WTC11 (cell line): ENCODE measurements at regions not wholly inside any gene's neighbourhood (a gene's known extent, or its start where the extent isn't known, plus 50 kb on each side); places are given as distances from the start of the nearest gene placed in this dataset.

Experiments used
- ATAC-seq: fragments of 200-7000 bp; cut with Tn5 transposase; 2 replicates; pipeline ENCODE4 v1.10.0; 2021; ENCODE audit warnings: mild to moderate bottlenecking, moderate library complexity
- CTCF ChIA-PET: fragments of 300-600 bp; sonication (Branson Sonifier 250); formaldehyde crosslinking; loops from one replicate; lab custom pipeline; 2021; ENCODE audit warnings: antibody characterized with exemption; lab: Charles Lee
- POLR2A ChIA-PET: fragments of 350-600 bp; sonication (Branson Sonifier 250); formaldehyde crosslinking; loops from one replicate; lab custom pipeline; 2021; ENCODE audit warnings: antibody characterized with exemption; lab: Charles Lee
- DNase-seq: peaks from one replicate; pipeline ENCODE4 v3.0.0; 2021; ENCODE audit warnings: low spot score
- H3K27ac Mint-ChIP-seq: 2 replicates; pipeline ENCODE4 v1.8.0; 2021; ENCODE audit warnings: mixed read lengths
- H3K27me3 Mint-ChIP-seq: 2 replicates; pipeline ENCODE4 v1.8.0; 2021; ENCODE audit warnings: low read depth, mild to moderate bottlenecking, moderate library complexity, mixed read lengths
- H3K36me3 Mint-ChIP-seq: 2 replicates; pipeline ENCODE4 v1.8.0; 2021; ENCODE audit warnings: mixed read lengths
- H3K4me1 Mint-ChIP-seq: 2 replicates; pipeline ENCODE4 v1.8.0; 2022; ENCODE audit warnings: mixed read lengths
- H3K4me3 Mint-ChIP-seq: 2 replicates; pipeline ENCODE4 v1.8.0; 2021; ENCODE audit warnings: mild to moderate bottlenecking, moderate library complexity, mixed read lengths
- H3K9me3 Mint-ChIP-seq: 2 replicates; pipeline ENCODE4 v1.8.0; 2021; ENCODE audit warnings: mixed read lengths
- GTF2I ChIP-seq: fragments of 250-450 bp; sonication (Bioruptor Pico); conservative IDR thresholded peaks from 2 replicates; pipeline ENCODE4 v1.4.0; 2021; ENCODE audit warnings: mild to moderate bottlenecking
- KAT7 ChIP-seq: sonication (generic); formaldehyde crosslinking; IDR thresholded peaks from 2 replicates; pipeline ENCODE4 v1.8.1; 2023; ENCODE audit warnings: missing genetic modification reagents, mild to moderate bottlenecking, borderline replicate concordance
- TCF7 ChIP-seq: sonication (generic); formaldehyde crosslinking; IDR thresholded peaks from 2 replicates; pipeline ENCODE4 v1.8.0; 2022; ENCODE audit warnings: mild to moderate bottlenecking, low read depth, missing genetic modification reagents, moderate library complexity
- TP53 ChIP-seq: sonication (generic); formaldehyde crosslinking; IDR thresholded peaks from 2 replicates; pipeline ENCODE4 v1.8.1; 2023; ENCODE audit warnings: mild to moderate bottlenecking, missing genetic modification reagents
- ZNF138 ChIP-seq: sonication (generic); formaldehyde crosslinking; conservative IDR thresholded peaks from 2 replicates; pipeline ENCODE4 v1.8.1; 2022; ENCODE audit warnings: mild to moderate bottlenecking, moderate library complexity, missing genetic modification reagents
- ZNF219 ChIP-seq: sonication (generic); formaldehyde crosslinking; IDR thresholded peaks from 2 replicates; pipeline ENCODE4 v1.8.0; 2023; ENCODE audit warnings: missing genetic modification reagents, mild to moderate bottlenecking, borderline replicate concordance
- ZNF232 ChIP-seq: sonication (generic); formaldehyde crosslinking; IDR thresholded peaks from 2 replicates; pipeline ENCODE4 v1.8.0; 2022; ENCODE audit warnings: mild to moderate bottlenecking, missing genetic modification reagents
- TF ChIP-seq, protein P1 (sequence below): fragments of 250-450 bp; sonication (Bioruptor Pico); conservative IDR thresholded peaks from 2 replicates; pipeline ENCODE4 v1.9.0; 2021; ENCODE audit warnings: mild to moderate bottlenecking
- TF ChIP-seq, protein P2 (sequence below): sonication (generic); formaldehyde crosslinking; IDR thresholded peaks from 2 replicates; pipeline ENCODE4 v1.8.0; 2023; ENCODE audit warnings: missing genetic modification reagents, mild to moderate bottlenecking, borderline replicate concordance
- TF ChIP-seq, protein P3 (sequence below): fragments of 250-450 bp; sonication (Bioruptor Pico); IDR thresholded peaks from 2 replicates; pipeline ENCODE4 v1.9.0; 2021; ENCODE audit warnings: mild to moderate bottlenecking
- TF ChIP-seq, protein P4 (sequence below): sonication (generic); formaldehyde crosslinking; IDR thresholded peaks from 2 replicates; pipeline ENCODE4 v1.8.1; 2023; ENCODE audit warnings: mild to moderate bottlenecking, missing genetic modification reagents, borderline replicate concordance
- TF ChIP-seq, protein P5 (sequence below): sonication (generic); formaldehyde crosslinking; IDR thresholded peaks from 2 replicates; pipeline ENCODE4 v1.8.1; 2023; ENCODE audit warnings: mild to moderate bottlenecking, missing genetic modification reagents, moderate library complexity
- TF ChIP-seq, protein P6 (sequence below): sonication (generic); formaldehyde crosslinking; conservative IDR thresholded peaks from 2 replicates; pipeline ENCODE4 v1.8.1; 2023; ENCODE audit warnings: mild to moderate bottlenecking, low read depth, missing genetic modification reagents, moderate library complexity

DNA sequence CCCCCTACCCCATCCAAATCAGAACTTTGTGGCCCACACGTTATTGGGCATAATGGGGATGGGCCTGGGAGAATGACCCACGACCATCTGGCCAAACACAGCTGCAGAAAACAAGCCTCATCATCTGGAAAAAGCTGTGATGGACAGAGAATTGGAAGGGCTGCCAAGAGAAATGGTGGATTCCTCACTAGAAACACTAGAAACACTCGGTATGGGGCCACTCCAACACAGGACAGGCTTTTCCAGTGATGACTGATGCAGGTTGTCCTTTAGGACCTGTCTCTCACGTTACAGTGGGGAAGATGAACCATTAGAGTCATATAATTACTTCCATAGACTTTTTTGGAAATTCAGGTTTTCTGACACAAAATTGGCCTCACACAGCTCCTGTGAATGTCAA, 172.4 kb upstream of the TARS1 start (continued):
- TF ChIP-seq, protein P1, sequence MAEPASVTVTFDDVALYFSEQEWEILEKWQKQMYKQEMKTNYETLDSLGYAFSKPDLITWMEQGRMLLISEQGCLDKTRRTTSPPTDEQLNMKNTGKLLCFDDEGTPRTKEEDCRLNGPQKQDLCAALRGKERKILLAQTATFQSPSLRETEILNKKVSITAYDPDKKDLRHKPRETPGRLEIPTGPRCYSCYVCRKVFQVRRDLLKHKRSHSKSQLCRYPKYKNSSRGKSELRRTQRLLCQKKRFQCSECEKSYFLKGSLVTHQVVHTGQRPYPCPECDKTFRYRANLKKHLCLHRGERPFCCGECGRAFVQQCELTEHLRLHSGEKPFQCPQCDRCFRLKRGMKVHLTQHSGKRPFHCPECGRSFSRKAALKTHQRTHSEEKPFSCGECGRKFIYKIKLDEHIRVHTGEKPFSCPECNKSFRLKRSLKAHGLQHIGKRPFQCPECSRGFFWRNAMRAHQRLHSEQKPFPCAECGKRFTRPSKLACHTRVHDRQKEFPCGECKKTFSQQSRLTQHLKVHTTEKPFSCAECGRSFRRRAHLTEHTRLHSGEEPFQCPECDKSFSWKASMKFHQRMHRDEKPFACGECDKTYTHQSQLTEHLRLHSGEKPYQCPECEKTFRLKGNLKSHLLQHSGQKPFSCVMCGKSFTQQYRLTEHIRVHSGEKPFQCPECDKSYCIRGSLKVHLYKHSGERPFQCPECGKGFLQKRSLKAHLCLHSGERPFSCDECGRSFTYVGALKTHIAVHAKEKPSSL (CRISPR knock-in tag): no peak
- TF ChIP-seq TP53 (CRISPR knock-in tag) (no peak), KAT7 (no peak), ZNF219 (CRISPR knock-in tag) (no peak)
- TF ChIP-seq, protein P2, sequence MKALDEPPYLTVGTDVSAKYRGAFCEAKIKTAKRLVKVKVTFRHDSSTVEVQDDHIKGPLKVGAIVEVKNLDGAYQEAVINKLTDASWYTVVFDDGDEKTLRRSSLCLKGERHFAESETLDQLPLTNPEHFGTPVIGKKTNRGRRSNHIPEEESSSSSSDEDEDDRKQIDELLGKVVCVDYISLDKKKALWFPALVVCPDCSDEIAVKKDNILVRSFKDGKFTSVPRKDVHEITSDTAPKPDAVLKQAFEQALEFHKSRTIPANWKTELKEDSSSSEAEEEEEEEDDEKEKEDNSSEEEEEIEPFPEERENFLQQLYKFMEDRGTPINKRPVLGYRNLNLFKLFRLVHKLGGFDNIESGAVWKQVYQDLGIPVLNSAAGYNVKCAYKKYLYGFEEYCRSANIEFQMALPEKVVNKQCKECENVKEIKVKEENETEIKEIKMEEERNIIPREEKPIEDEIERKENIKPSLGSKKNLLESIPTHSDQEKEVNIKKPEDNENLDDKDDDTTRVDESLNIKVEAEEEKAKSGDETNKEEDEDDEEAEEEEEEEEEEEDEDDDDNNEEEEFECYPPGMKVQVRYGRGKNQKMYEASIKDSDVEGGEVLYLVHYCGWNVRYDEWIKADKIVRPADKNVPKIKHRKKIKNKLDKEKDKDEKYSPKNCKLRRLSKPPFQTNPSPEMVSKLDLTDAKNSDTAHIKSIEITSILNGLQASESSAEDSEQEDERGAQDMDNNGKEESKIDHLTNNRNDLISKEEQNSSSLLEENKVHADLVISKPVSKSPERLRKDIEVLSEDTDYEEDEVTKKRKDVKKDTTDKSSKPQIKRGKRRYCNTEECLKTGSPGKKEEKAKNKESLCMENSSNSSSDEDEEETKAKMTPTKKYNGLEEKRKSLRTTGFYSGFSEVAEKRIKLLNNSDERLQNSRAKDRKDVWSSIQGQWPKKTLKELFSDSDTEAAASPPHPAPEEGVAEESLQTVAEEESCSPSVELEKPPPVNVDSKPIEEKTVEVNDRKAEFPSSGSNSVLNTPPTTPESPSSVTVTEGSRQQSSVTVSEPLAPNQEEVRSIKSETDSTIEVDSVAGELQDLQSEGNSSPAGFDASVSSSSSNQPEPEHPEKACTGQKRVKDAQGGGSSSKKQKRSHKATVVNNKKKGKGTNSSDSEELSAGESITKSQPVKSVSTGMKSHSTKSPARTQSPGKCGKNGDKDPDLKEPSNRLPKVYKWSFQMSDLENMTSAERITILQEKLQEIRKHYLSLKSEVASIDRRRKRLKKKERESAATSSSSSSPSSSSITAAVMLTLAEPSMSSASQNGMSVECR (CRISPR knock-in tag): no peak
- TF ChIP-seq, protein P3, sequence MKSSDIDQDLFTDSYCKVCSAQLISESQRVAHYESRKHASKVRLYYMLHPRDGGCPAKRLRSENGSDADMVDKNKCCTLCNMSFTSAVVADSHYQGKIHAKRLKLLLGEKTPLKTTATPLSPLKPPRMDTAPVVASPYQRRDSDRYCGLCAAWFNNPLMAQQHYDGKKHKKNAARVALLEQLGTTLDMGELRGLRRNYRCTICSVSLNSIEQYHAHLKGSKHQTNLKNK (CRISPR knock-in tag): no peak

DNA sequence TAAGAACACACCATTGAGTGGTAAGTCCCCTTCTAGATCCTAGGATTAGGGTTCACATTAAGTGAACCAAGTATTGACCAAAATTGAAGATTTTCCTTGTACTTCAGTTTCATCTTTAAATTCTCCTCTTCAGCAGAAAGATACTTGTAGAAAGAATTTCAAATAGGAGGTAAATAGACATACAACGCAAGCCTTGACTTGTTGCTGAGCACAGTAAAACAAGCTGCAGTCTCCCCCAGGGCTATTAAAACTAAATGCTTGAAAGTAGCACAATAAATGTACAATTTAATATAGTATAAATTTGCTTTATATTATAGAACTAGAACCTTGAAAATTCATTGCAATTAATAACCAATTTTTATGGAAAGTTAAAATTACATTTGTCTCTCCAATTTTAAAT, 170.1 kb upstream of the TARS1 start:
- ATAC-seq: no peak
- CTCF ChIA-PET: interaction anchor here (0.6 kb wide), 1 partner anchor 149 kb away, joined by 3 read pairs; no protein-coding TSS in a partner anchor
- Mint-ChIP-seq H3K4me3 (no peak overlapping the region), H3K27me3 (no peaks in the 10 kb centered on the region; the same call in none of the 2 replicates), H3K9me3 (no peaks in the 10 kb centered on the region), H3K4me1 (no peaks in the 10 kb centered on the region), H3K27ac (no peak overlapping the region), H3K36me3 (no peaks in the 10 kb centered on the region)
- POLR2A ChIA-PET: no interaction called here
- no peak for DNase-seq
- TF ChIP-seq KAT7 (no peak), TCF7 (CRISPR knock-in tag) (no peak), GTF2I (no peak), ZNF232 (CRISPR knock-in tag) (no peak), ZNF138 (CRISPR knock-in tag) (no peak)
- TF ChIP-seq, protein P4, sequence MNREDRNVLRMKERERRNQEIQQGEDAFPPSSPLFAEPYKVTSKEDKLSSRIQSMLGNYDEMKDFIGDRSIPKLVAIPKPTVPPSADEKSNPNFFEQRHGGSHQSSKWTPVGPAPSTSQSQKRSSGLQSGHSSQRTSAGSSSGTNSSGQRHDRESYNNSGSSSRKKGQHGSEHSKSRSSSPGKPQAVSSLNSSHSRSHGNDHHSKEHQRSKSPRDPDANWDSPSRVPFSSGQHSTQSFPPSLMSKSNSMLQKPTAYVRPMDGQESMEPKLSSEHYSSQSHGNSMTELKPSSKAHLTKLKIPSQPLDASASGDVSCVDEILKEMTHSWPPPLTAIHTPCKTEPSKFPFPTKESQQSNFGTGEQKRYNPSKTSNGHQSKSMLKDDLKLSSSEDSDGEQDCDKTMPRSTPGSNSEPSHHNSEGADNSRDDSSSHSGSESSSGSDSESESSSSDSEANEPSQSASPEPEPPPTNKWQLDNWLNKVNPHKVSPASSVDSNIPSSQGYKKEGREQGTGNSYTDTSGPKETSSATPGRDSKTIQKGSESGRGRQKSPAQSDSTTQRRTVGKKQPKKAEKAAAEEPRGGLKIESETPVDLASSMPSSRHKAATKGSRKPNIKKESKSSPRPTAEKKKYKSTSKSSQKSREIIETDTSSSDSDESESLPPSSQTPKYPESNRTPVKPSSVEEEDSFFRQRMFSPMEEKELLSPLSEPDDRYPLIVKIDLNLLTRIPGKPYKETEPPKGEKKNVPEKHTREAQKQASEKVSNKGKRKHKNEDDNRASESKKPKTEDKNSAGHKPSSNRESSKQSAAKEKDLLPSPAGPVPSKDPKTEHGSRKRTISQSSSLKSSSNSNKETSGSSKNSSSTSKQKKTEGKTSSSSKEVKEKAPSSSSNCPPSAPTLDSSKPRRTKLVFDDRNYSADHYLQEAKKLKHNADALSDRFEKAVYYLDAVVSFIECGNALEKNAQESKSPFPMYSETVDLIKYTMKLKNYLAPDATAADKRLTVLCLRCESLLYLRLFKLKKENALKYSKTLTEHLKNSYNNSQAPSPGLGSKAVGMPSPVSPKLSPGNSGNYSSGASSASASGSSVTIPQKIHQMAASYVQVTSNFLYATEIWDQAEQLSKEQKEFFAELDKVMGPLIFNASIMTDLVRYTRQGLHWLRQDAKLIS (CRISPR knock-in tag): no peak
- TF ChIP-seq, protein P5, sequence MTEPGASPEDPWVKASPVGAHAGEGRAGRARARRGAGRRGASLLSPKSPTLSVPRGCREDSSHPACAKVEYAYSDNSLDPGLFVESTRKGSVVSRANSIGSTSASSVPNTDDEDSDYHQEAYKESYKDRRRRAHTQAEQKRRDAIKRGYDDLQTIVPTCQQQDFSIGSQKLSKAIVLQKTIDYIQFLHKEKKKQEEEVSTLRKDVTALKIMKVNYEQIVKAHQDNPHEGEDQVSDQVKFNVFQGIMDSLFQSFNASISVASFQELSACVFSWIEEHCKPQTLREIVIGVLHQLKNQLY (CRISPR knock-in tag): no peak
- TF ChIP-seq, protein P6, sequence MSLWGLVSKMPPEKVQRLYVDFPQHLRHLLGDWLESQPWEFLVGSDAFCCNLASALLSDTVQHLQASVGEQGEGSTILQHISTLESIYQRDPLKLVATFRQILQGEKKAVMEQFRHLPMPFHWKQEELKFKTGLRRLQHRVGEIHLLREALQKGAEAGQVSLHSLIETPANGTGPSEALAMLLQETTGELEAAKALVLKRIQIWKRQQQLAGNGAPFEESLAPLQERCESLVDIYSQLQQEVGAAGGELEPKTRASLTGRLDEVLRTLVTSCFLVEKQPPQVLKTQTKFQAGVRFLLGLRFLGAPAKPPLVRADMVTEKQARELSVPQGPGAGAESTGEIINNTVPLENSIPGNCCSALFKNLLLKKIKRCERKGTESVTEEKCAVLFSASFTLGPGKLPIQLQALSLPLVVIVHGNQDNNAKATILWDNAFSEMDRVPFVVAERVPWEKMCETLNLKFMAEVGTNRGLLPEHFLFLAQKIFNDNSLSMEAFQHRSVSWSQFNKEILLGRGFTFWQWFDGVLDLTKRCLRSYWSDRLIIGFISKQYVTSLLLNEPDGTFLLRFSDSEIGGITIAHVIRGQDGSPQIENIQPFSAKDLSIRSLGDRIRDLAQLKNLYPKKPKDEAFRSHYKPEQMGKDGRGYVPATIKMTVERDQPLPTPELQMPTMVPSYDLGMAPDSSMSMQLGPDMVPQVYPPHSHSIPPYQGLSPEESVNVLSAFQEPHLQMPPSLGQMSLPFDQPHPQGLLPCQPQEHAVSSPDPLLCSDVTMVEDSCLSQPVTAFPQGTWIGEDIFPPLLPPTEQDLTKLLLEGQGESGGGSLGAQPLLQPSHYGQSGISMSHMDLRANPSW (CRISPR knock-in tag): no peak
